Stomach smooth muscle (tissue), 2 donors: ENCODE measurements at regions not wholly inside any gene's neighbourhood (a gene's known extent, or its start where the extent isn't known, plus 50 kb on each side); places are given as distances from the start of the nearest gene placed in this dataset.
"Not testable (repeated sequence)": the region's sequence is repeated elsewhere in the genome, so short reads cannot be mapped to it uniquely, and the experiment has no call there.

Source experiments
- H3K27ac ChIP-seq: one replicate; pipeline ENCODE4 v1.7.0; 2013; ENCODE audit warnings: mild to moderate bottlenecking, low read length, inconsistent platforms
- H3K27me3 ChIP-seq, 2 donors: one replicate each; pipeline ENCODE4 v1.7.0; 2013; ENCODE audit warnings: low read length in 2 of 2; ENCODE audit not compliant: insufficient read depth in 2 of 2, control insufficient read depth in 1 of 2
- H3K36me3 ChIP-seq, 2 donors: one replicate each; pipeline ENCODE4 v1.7.0; 2013; ENCODE audit warnings: low read length in 2 of 2; ENCODE audit not compliant: control insufficient read depth in 2 of 2, insufficient read depth in 2 of 2
- H3K4me1 ChIP-seq: one replicate; pipeline ENCODE4 v1.7.0; 2013; ENCODE audit warnings: low read length; ENCODE audit not compliant: control insufficient read depth, insufficient read depth
- H3K4me3 ChIP-seq, 2 donors: one replicate each; pipeline ENCODE4 v1.7.0; 2013; ENCODE audit warnings: low read length in 2 of 2
- H3K9ac ChIP-seq, 2 donors: one replicate each; pipeline ENCODE4 v1.7.0; 2013; ENCODE audit warnings: low read length in 2 of 2, mild to moderate bottlenecking in 1 of 2
- H3K9me3 ChIP-seq, 2 donors: one replicate each; pipeline ENCODE4 v1.7.0; 2013; ENCODE audit warnings: low read length in 2 of 2; ENCODE audit not compliant: control insufficient read depth in 2 of 2
- donor health status: healthy.
- donor health status: Pancreatic carcinoma.

GRCh38 chr14:27612121-27612520 lies 1014.3 kb upstream of the NOVA1 start:
- Histone ChIP-seq H3K27ac (no peak overlapping the region), H3K9ac (no peak overlapping the region), H3K9me3 (no peaks in the 10 kb centered on the region), H3K27me3 (peaks cover 0 to 4% of the 10 kb centered on the region in 2 donors), H3K36me3 (no peaks in the 10 kb centered on the region), H3K4me1 (no peaks in the 10 kb centered on the region), H3K4me3 (no peak overlapping the region)

- Histone ChIP-seq H3K27ac (no peak overlapping the region), H3K4me3 (no peak overlapping the region), H3K27me3 (peaks cover 0 to under 1% of the 10 kb centered on the region in 2 donors), H3K4me1 (no peaks in the 10 kb centered on the region), H3K36me3 (no peaks in the 10 kb centered on the region), H3K9ac (no peak overlapping the region), H3K9me3 (no peaks in the 10 kb centered on the region)
Observed at GRCh38 chr14:27613102-27613501, 1015.3 kb upstream of the NOVA1 start.

GRCh38 chr14:27623782-27624181 lies 1025.9 kb upstream of the NOVA1 start:
- H3K4me1 ChIP-seq = no peaks in the 10 kb centered on the region
- no peaks in the 10 kb centered on the region for H3K27me3 ChIP-seq
- no peak overlapping the region for H3K4me3 ChIP-seq
- H3K27ac ChIP-seq = no peak overlapping the region
- no peaks in the 10 kb centered on the region for H3K9me3 ChIP-seq
- no peaks in the 10 kb centered on the region for H3K36me3 ChIP-seq
- H3K9ac ChIP-seq = no peak overlapping the region

- no peak overlapping the region for H3K4me3 ChIP-seq
- H3K27me3 ChIP-seq = no peaks in the 10 kb centered on the region
- no peaks in the 10 kb centered on the region for H3K4me1 ChIP-seq
- no peaks in the 10 kb centered on the region for H3K36me3 ChIP-seq
- H3K27ac ChIP-seq = no peak overlapping the region
- H3K9ac ChIP-seq = no peak overlapping the region
- no peaks in the 10 kb centered on the region for H3K9me3 ChIP-seq
Observed at GRCh38 chr14:27634056-27634970, 1036.5 kb upstream of the NOVA1 start.

- not testable (repeated sequence) for H3K9me3 ChIP-seq, H3K36me3 ChIP-seq, H3K27me3 ChIP-seq, H3K4me3 ChIP-seq, H3K4me1 ChIP-seq, H3K27ac ChIP-seq, H3K9ac ChIP-seq
Observed at GRCh38 chr14:27640688-27641087, 1042.9 kb upstream of the NOVA1 start.

- no peaks in the 10 kb centered on the region for H3K27me3 ChIP-seq
- H3K27ac ChIP-seq = no peak overlapping the region
- no peak overlapping the region for H3K4me3 ChIP-seq
- no peak overlapping the region for H3K9ac ChIP-seq
- H3K9me3 ChIP-seq = no peaks in the 10 kb centered on the region
- H3K4me1 ChIP-seq = no peaks in the 10 kb centered on the region
- no peaks in the 10 kb centered on the region for H3K36me3 ChIP-seq
Observed at GRCh38 chr14:27642251-27642866, 1044.5 kb upstream of the NOVA1 start.

- Histone ChIP-seq H3K4me1 (no peaks in the 10 kb centered on the region), H3K27me3 (no peaks in the 10 kb centered on the region), H3K27ac (no peak overlapping the region), H3K9me3 (peaks cover 0 to 3% of the 10 kb centered on the region in 2 donors), H3K4me3 (no peak overlapping the region), H3K9ac (no peak overlapping the region), H3K36me3 (no peaks in the 10 kb centered on the region)
Observed at GRCh38 chr14:27660683-27661082, 1062.8 kb upstream of the NOVA1 start.

- no peaks in the 10 kb centered on the region for H3K36me3 ChIP-seq
- H3K27ac ChIP-seq = no peak overlapping the region
- no peaks in the 10 kb centered on the region for H3K27me3 ChIP-seq
- no peak overlapping the region for H3K4me3 ChIP-seq
- H3K4me1 ChIP-seq = no peaks in the 10 kb centered on the region
- H3K9ac ChIP-seq = no peak overlapping the region
- no peaks in the 10 kb centered on the region for H3K9me3 ChIP-seq
Observed at GRCh38 chr14:27668531-27668930, 1070.7 kb upstream of the NOVA1 start.

- Histone ChIP-seq H3K36me3 (no peaks in the 10 kb centered on the region), H3K4me1 (no peaks in the 10 kb centered on the region), H3K27me3 (no peaks in the 10 kb centered on the region), H3K9ac (no peak overlapping the region), H3K27ac (no peak overlapping the region), H3K9me3 (no peaks in the 10 kb centered on the region), H3K4me3 (no peak overlapping the region)
Observed at GRCh38 chr14:27672047-27672446, 1074.2 kb upstream of the NOVA1 start.

- not testable (repeated sequence) for H3K4me1 ChIP-seq, H3K9me3 ChIP-seq, H3K27me3 ChIP-seq, H3K36me3 ChIP-seq, H3K9ac ChIP-seq, H3K4me3 ChIP-seq, H3K27ac ChIP-seq
Observed at GRCh38 chr14:27672811-27673737, 1075.2 kb upstream of the NOVA1 start.
